ENCODE measurements at regions not wholly inside any gene's neighbourhood (a gene's known extent, or its start where the extent isn't known, plus 50 kb on each side); places are given as distances from the start of the nearest gene placed in this dataset.

GRCh38 chr4:13171292-13172057 lies 312.7 kb downstream of the RAB28 start:
- TF ChIP-seq EP300 (IDR thresholded peaks at IDR 0.05; ENCODE audit: borderline replicate concordance in 1 of 2, low read depth in 1 of 2, low read length in 1 of 2) (no peak), CTCF (IDR thresholded peaks at IDR 0.05) (no peak), TCF12 (IDR thresholded peaks at IDR 0.05) (no peak), ELF1 (IDR thresholded peaks at IDR 0.05) (no peak), POLR2AphosphoS5 (IDR thresholded peaks at IDR 0.05; ENCODE audit: low read depth, low read length) (no peak), CHD2 (IDR thresholded peaks at IDR 0.05; ENCODE audit: low read length, partially characterized antibody) (no peak), RFX5 (IDR thresholded peaks at IDR 0.05; ENCODE audit: low read length) (no peak), IRF3 (IDR thresholded peaks at IDR 0.05; ENCODE audit: low read depth, low read length) (no peak), ZBTB33 (IDR thresholded peaks at IDR 0.05; ENCODE audit: borderline replicate concordance, low read depth) (no peak), RCOR1 (IDR thresholded peaks at IDR 0.05; ENCODE audit: low read length) (no peak), REST (IDR thresholded peaks at IDR 0.05; ENCODE audit: low read depth, low read length) (no peak), TAF1 (IDR thresholded peaks at IDR 0.05; ENCODE audit: borderline replicate concordance, low read depth, low read length) (no peak), GATA2 (CRISPR knock-in tag; IDR thresholded peaks at IDR 0.05) (no peak), MAX (IDR thresholded peaks at IDR 0.05; ENCODE audit: low read depth) (no peak)
